PC-3 (cell line): ENCODE measurements at regions not wholly inside any gene's neighbourhood (a gene's known extent, or its start where the extent isn't known, plus 50 kb on each side); places are given as distances from the start of the nearest gene placed in this dataset.

Experiments used
- ATAC-seq: fragments of 200-7000 bp; cut with Tn5 transposase; 2 replicates; pipeline ENCODE4 v1.9.1; 2020; ENCODE audit warnings: mild to moderate bottlenecking, moderate library complexity
- BruUV-seq: library from RNA; stranded (reverse); fragments of 400-500 nt; replicated peaks from 2 replicates; lab custom pipeline; 2021; lab: Mats Ljungman, UMichigan
- CTCF ChIA-PET: fragments of 300-600 bp; sonication (Branson Sonifier 250); formaldehyde crosslinking; loops from one replicate; lab custom pipeline; 2022; ENCODE audit warnings: antibody characterized with exemption; lab: Charles Lee
- POLR2A ChIA-PET: fragments of 300-600 bp; sonication (Branson Sonifier 250); formaldehyde crosslinking; loops from one replicate; lab custom pipeline; 2022; ENCODE audit warnings: antibody characterized with exemption; ENCODE audit not compliant: unreplicated experiment; lab: Charles Lee
- DNase-seq: peaks from one replicate; pipeline ENCODE4 v3.0.0-alpha.2; 2015
- H2AFZ ChIP-seq: fragments of 300-600 bp; sonication (generic); 2 replicates; pipeline ENCODE4 v1.6.0; 2016; ENCODE audit warnings: antibody characterized with exemption, low read length
- H3F3A ChIP-seq: fragments of 300-600 bp; sonication (generic); one replicate; pipeline ENCODE4 v1.6.0; 2017; ENCODE audit warnings: antibody characterized with exemption, low read length, control low read depth, mild to moderate bottlenecking; ENCODE audit not compliant: unreplicated experiment
- H3K27ac ChIP-seq: fragments of 300-600 bp; sonication (generic); 2 replicates; pipeline ENCODE4 v1.5.1; 2016; ENCODE audit warnings: mild to moderate bottlenecking, low read length
- H3K27me3 ChIP-seq: fragments of 300-600 bp; sonication (generic); 2 replicates; pipeline ENCODE4 v1.6.1; 2016; ENCODE audit warnings: low read length, mixed read lengths
- H3K36me3 ChIP-seq: fragments of 300-600 bp; sonication (generic); 2 replicates; pipeline ENCODE4 v1.6.1; 2016; ENCODE audit warnings: low read depth, mixed run types, low read length, mixed read lengths
- H3K4me1 ChIP-seq: fragments of 300-600 bp; sonication (generic); 2 replicates; pipeline ENCODE4 v1.5.1; 2016; ENCODE audit warnings: low read length; ENCODE audit not compliant: insufficient read depth
- H3K4me2 ChIP-seq: fragments of 300-600 bp; sonication (generic); 2 replicates; pipeline ENCODE4 v1.6.0; 2016; ENCODE audit warnings: low read length
- H3K4me3 ChIP-seq: fragments of 300-600 bp; sonication (generic); 2 replicates; pipeline ENCODE4 v1.5.1; 2016; ENCODE audit warnings: mild to moderate bottlenecking, low read length, mixed read lengths
- H3K79me2 ChIP-seq: fragments of 300-600 bp; sonication (generic); 2 replicates; pipeline ENCODE4 v1.6.1; 2017; ENCODE audit warnings: low read length, mixed read lengths
- H3K9ac ChIP-seq: fragments of 300-600 bp; sonication (generic); 2 replicates; pipeline ENCODE4 v1.6.0; 2016; ENCODE audit warnings: mild to moderate bottlenecking, low read length
- H3K9me2 ChIP-seq: fragments of 300-600 bp; sonication (generic); replicated peaks from 2 replicates; pipeline ENCODE4 v1.6.1; 2016; ENCODE audit warnings: mixed run types, low read length, mixed read lengths
- H3K9me3 ChIP-seq: fragments of 300-600 bp; sonication (generic); 2 replicates; pipeline ENCODE4 v1.6.1; 2016; ENCODE audit warnings: low read length, mixed read lengths
- H4K20me1 ChIP-seq: fragments of 300-600 bp; sonication (generic); 2 replicates; pipeline ENCODE4 v1.6.1; 2016; ENCODE audit warnings: low read length, mixed read lengths
- CTCF ChIP-seq: fragments of 300-600 bp; sonication (generic); conservative IDR thresholded peaks from 2 replicates; pipeline ENCODE4 v1.5.1; 2017; ENCODE audit warnings: antibody characterized with exemption, low read depth, mild to moderate bottlenecking, low read length
- EZH2 ChIP-seq: fragments of 300-600 bp; sonication (generic); IDR thresholded peaks from one replicate; pipeline ENCODE4 v1.6.1; 2017; ENCODE audit warnings: antibody characterized with exemption, mild to moderate bottlenecking, low read length; ENCODE audit not compliant: unreplicated experiment
- EZH2phosphoT487 ChIP-seq: fragments of 300-600 bp; sonication (generic); IDR thresholded peaks from 2 replicates; pipeline ENCODE4 v1.6.1; 2018; ENCODE audit warnings: mild to moderate bottlenecking, antibody characterized with exemption, low read length, borderline replicate concordance
- intact Hi-C: fragments of 100-400 bp; cut with micrococcal nuclease; formaldehyde crosslinking; loops from 2 replicates; pipeline ENCODE4 v1.9.0; 2023

GRCh38 chr11:46200537-46201281 is 76.8 kb upstream of the CREB3L1 start:
- no peaks in the 10 kb centered on the region for H4K20me1 ChIP-seq
- no peaks in the 10 kb centered on the region for H3K27me3 ChIP-seq
- H3K79me2 ChIP-seq = no peaks in the 10 kb centered on the region
- intact Hi-C loops = no loop called here
- H3K4me3 ChIP-seq = no peak overlapping the region
- H3K4me1 ChIP-seq = peaks cover 2% of the 10 kb centered on the region; the same call in 1 of the 2 replicates
- no peaks in the 10 kb centered on the region for H3K9me3 ChIP-seq
- no peak overlapping the region for H3K4me2 ChIP-seq
- TF ChIP-seq EZH2phosphoT487 (no peak), CTCF (no peak), EZH2 (no peak)
- no peaks in the 10 kb centered on the region for H3K9me2 ChIP-seq
- POLR2A ChIA-PET = no interaction called here
- no peaks in the 10 kb centered on the region for H3F3A ChIP-seq
- DNase-seq (peak; percentile 61), ATAC-seq (peak; percentile 68)
- H3K27ac ChIP-seq = no peak overlapping the region
- BruUV-seq = no TSS peak
- CTCF ChIA-PET = no interaction called here
- H3K9ac ChIP-seq = no peak overlapping the region
- no peaks in the 10 kb centered on the region for H3K36me3 ChIP-seq
- no peak overlapping the region for H2AFZ ChIP-seq

- Histone ChIP-seq H3F3A (no peaks in the 10 kb centered on the region), H3K4me2 (no peak overlapping the region), H3K27me3 (no peaks in the 10 kb centered on the region), H3K79me2 (no peaks in the 10 kb centered on the region), H3K27ac (no peak overlapping the region), H3K4me3 (no peak overlapping the region), H3K9me2 (no peaks in the 10 kb centered on the region), H2AFZ (no peak overlapping the region), H3K9me3 (no peaks in the 10 kb centered on the region), H4K20me1 (no peaks in the 10 kb centered on the region), H3K4me1 (peaks cover 2% of the 10 kb centered on the region; the same call in 1 of the 2 replicates), H3K9ac (no peak overlapping the region), H3K36me3 (no peaks in the 10 kb centered on the region)
- ChIA-PET POLR2A (no interaction called here), CTCF (no interaction called here)
- no TSS peak for BruUV-seq
- intact Hi-C loops = no loop called here
- DNase-seq = no peak
- ATAC-seq = no peak
- TF ChIP-seq CTCF (no peak), EZH2phosphoT487 (no peak), EZH2 (no peak)
These were observed 77.3 kb upstream of the PHF21A start for GRCh38 chr11:46198245-46199240.
